ENCODE measurements at regions not wholly inside any gene's neighbourhood (a gene's known extent, or its start where the extent isn't known, plus 50 kb on each side); places are given as distances from the start of the nearest gene placed in this dataset.

DNA sequence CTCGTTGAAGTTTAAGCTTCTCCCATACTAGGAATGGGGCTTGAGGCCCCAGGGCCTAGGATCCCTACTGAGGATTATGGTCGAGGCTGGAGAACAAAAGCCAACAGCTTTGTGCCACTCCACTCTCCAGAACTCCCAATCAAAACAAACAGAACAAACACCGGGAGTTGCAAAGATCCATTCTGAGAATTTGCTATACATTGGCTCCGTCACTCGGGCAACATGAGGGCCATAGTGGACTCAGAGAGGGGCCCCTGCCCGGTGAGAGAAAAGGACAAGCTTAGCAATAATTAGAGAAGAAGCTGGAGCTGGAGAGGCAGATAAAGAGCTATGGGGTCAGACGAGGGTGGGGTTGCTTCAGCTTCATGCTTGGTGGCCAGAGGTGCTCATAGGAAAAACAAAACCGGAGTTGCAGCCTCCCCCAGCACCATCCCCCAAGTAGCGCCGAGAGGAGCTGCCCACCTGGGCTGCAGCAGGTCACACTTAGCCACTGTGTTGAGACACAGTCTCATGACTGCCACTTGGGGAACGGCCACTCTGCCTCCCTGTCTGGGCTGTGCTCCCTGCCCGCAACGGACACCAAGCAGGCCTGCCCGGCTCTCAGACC, 142.3 kb upstream of the HAAO start:
- in situ Hi-C loops (cut with MboI; ENCODE audit: low sequenced_read_pairs in 4 of 4) (loop anchor here in 2 of 4 donors (25.0 kb wide), 1 partner anchor 97 kb away; no protein-coding TSS in a partner anchor), intact Hi-C loops (cut with DNase I; ENCODE audit: low total_unique reads) (no loop called here)
- no peak for TF ChIP-seq POLR2A (IDR thresholded peaks at IDR 0.05)
- TF ChIP-seq, protein P1, sequence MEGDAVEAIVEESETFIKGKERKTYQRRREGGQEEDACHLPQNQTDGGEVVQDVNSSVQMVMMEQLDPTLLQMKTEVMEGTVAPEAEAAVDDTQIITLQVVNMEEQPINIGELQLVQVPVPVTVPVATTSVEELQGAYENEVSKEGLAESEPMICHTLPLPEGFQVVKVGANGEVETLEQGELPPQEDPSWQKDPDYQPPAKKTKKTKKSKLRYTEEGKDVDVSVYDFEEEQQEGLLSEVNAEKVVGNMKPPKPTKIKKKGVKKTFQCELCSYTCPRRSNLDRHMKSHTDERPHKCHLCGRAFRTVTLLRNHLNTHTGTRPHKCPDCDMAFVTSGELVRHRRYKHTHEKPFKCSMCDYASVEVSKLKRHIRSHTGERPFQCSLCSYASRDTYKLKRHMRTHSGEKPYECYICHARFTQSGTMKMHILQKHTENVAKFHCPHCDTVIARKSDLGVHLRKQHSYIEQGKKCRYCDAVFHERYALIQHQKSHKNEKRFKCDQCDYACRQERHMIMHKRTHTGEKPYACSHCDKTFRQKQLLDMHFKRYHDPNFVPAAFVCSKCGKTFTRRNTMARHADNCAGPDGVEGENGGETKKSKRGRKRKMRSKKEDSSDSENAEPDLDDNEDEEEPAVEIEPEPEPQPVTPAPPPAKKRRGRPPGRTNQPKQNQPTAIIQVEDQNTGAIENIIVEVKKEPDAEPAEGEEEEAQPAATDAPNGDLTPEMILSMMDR (IDR thresholded peaks at IDR 0.05 in 4 of 5, conservative IDR thresholded peaks at IDR 0.05 in 1 of 5), result no peak
- Histone ChIP-seq H3K27me3 (no peaks in the 10 kb centered on the region), H3K9me3 (no peaks in the 10 kb centered on the region), H3K4me3 (no peak overlapping the region), H3K4me1 (peaks cover 9 to 19% of the 10 kb centered on the region in 2 donors), H3K27ac (no peak overlapping the region), H3K36me3 (no peaks in the 10 kb centered on the region)
- no peak for ATAC-seq
- no peak for DNase-seq

DNA sequence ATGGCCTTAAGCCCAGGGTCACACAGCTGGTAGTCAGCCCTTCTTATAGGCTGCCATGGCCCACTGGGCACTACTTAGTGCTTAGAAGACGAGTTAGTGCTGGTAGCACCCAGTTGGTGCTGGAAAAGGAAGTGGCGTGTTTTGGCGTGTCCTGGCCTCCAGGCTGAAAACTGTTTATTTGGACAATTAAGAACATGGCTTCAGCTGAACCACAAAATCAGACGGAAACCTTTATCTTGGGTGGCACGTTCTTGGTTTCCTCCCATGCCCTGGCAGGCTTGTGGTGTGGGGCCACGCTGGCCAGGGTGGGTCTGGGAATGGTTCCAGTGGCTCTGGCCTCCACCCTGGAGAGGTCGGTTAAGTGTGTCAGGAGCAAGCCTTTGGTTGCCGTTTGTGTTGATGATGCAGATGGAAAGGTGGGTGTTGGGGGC, 141.5 kb upstream of the HAAO start:
- DNase-seq (no peak), ATAC-seq (no peak)
- Histone ChIP-seq H3K4me3 (no peak overlapping the region), H3K36me3 (no peaks in the 10 kb centered on the region), H3K4me1 (peaks cover 15 to 28% of the 10 kb centered on the region in 2 donors), H3K27me3 (no peaks in the 10 kb centered on the region), H3K9me3 (no peaks in the 10 kb centered on the region), H3K27ac (no peak overlapping the region)
- TF ChIP-seq, protein P1 (IDR thresholded peaks at IDR 0.05 in 4 of 5, conservative IDR thresholded peaks at IDR 0.05 in 1 of 5), result no peak
- TF ChIP-seq POLR2A (IDR thresholded peaks at IDR 0.05), result no peak
- intact Hi-C loops (cut with DNase I; ENCODE audit: low total_unique reads) (no loop called here), in situ Hi-C loops (cut with MboI; ENCODE audit: low sequenced_read_pairs in 4 of 4) (loop anchor here in 2 of 4 donors (25.0 kb wide), 1 partner anchor 97 kb away; no protein-coding TSS in a partner anchor)

DNA sequence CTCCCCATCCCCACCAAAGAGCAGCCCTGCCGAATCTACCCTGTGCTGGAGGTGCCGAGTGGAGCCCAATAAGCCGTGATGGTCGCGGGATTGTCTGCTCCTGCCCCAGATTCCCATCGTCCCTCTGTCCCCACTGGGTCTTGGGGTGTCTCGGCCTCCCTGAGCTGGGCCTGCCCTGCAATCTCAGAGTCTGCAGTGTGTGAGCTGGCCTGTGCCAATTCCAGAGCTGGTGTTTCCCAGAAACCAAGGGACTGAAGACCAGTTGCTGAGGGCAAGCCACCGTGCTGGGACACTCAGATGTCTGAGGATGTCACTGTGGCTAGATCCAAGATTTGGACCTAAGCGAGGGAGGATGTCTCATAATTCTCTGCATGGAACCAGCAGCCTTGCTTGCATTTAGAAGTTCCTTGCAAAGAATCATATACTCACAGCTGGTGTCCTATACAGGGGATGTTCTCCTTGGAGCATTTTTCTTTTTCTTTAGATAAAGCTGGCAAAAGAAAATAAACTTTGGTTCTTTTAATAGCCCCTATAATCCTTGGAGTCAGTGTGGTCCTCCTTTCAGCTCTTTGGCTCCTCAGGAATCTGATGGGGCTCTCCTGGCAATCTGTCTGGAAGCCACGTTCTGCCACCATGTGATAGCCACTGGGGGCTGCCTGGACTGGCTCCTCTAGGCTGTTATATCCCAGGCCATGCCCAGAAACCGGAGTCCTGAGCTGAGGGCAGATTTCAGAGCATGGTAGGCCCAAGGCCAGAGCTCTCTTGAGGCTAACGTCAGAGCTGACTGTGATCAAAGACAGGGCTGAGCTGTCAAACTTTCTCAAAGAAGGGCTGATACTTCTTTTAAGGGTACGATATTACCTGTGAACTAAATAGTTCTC, 140.1 kb upstream of the HAAO start:
- Histone ChIP-seq H3K27me3 (no peaks in the 10 kb centered on the region), H3K9me3 (no peaks in the 10 kb centered on the region), H3K4me3 (no peak overlapping the region), H3K27ac (peak overlapping the region in 1 of 4 donors; percentile 81), H3K4me1 (peaks cover 27 to 41% of the 10 kb centered on the region in 2 donors), H3K36me3 (no peaks in the 10 kb centered on the region)
- TF ChIP-seq, protein P1 (IDR thresholded peaks at IDR 0.05 in 4 of 5, conservative IDR thresholded peaks at IDR 0.05 in 1 of 5), result no peak
- ATAC-seq, result no peak
- in situ Hi-C loops (cut with MboI; ENCODE audit: low sequenced_read_pairs in 4 of 4) (loop anchor here in 2 of 4 donors (25.0 kb wide), 1 partner anchor 95 kb away; no protein-coding TSS in a partner anchor), intact Hi-C loops (cut with DNase I; ENCODE audit: low total_unique reads) (no loop called here)
- no peak for DNase-seq

DNA sequence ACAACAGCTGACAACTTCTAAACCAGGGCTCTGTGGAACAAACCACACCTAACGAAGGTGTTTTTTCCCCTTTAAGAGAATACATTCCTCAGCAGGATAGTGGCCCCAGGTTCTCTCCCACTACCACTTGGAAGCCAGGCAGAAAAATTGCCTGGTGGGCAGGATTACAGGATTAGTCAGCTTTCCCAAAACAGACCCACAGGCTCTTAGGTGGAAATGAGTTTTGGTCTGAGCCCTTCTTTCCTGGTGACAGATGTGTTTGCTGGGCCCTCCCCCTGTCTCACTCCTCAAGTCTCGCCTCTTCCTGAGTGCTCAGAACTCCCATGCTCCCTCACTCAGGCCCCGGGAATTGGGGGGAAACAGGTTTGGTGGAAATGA, 139.4 kb upstream of the HAAO start:
- in situ Hi-C loops (cut with MboI; ENCODE audit: low sequenced_read_pairs in 4 of 4), result loop anchor here in 2 of 4 donors (25.0 kb wide), 1 partner anchor 95 kb away; no protein-coding TSS in a partner anchor
- H3K4me3 ChIP-seq, result no peak overlapping the region
- H3K36me3 ChIP-seq, result no peaks in the 10 kb centered on the region
- DNase-seq (no peak), ATAC-seq (no peak)
- H3K9me3 ChIP-seq, result no peaks in the 10 kb centered on the region
- peaks cover 34 to 46% of the 10 kb centered on the region in 2 donors for H3K4me1 ChIP-seq
- peak overlapping the region in 2 of 4 donors; percentile 75 to 81 for H3K27ac ChIP-seq
- intact Hi-C loops (cut with DNase I; ENCODE audit: low total_unique reads), result no loop called here
- no peak for TF ChIP-seq POLR2A (IDR thresholded peaks at IDR 0.05)
- TF ChIP-seq, protein P1 (IDR thresholded peaks at IDR 0.05 in 4 of 5, conservative IDR thresholded peaks at IDR 0.05 in 1 of 5), result no peak
- H3K27me3 ChIP-seq, result no peaks in the 10 kb centered on the region

All from gastrocnemius medialis (tissue), 4 donors.